ENCODE measurements at regions not wholly inside any gene's neighbourhood (a gene's known extent, or its start where the extent isn't known, plus 50 kb on each side); places are given as distances from the start of the nearest gene placed in this dataset. TPM values are rescaled to one million over a fixed set of nuclear protein-coding genes. Genes with fewer than 3 reads are reported as not detected.

DNA sequence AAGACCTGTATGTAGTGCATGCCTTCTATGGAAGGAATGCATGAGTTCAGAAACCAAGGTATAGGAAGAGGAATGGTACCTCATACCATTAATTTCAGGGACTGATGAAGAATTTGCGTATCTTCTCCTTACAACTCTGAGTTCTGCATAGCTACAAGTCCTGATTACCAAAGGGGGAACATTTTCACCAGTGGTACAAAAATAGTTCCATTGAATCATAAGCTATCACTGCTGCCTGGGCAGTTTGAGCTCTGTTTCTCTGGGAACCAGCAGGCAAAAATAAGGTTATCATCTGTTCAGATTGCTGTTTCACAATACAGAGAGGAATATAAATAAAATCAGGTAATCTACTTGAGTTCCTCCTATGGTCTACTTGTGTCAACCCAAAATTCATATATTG is 77.9 kb upstream of the GNPDA2 start:
- intact Hi-C loops (cut with DNase I): no loop called here
- TF ChIP-seq POLR2A (IDR thresholded peaks at IDR 0.05) (no peak), EP300 (IDR thresholded peaks at IDR 0.05) (no peak)
- TF ChIP-seq, protein P1, sequence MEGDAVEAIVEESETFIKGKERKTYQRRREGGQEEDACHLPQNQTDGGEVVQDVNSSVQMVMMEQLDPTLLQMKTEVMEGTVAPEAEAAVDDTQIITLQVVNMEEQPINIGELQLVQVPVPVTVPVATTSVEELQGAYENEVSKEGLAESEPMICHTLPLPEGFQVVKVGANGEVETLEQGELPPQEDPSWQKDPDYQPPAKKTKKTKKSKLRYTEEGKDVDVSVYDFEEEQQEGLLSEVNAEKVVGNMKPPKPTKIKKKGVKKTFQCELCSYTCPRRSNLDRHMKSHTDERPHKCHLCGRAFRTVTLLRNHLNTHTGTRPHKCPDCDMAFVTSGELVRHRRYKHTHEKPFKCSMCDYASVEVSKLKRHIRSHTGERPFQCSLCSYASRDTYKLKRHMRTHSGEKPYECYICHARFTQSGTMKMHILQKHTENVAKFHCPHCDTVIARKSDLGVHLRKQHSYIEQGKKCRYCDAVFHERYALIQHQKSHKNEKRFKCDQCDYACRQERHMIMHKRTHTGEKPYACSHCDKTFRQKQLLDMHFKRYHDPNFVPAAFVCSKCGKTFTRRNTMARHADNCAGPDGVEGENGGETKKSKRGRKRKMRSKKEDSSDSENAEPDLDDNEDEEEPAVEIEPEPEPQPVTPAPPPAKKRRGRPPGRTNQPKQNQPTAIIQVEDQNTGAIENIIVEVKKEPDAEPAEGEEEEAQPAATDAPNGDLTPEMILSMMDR (IDR thresholded peaks at IDR 0.05): no peak
- Histone ChIP-seq H3K4me3 (no peak overlapping the region), H3K9me3 (no peaks in the 10 kb centered on the region), H3K4me1 (ENCODE audit: insufficient read depth) (no peaks in the 10 kb centered on the region), H3K36me3 (no peaks in the 10 kb centered on the region), H3K27ac (no peak overlapping the region), H3K27me3 (no peaks in the 10 kb centered on the region)
- no peak for DNase-seq
- WGBS, 3 donors: 91 to 97% (median 92%) methylated on average over 1 of the region's 1 CpG

DNA sequence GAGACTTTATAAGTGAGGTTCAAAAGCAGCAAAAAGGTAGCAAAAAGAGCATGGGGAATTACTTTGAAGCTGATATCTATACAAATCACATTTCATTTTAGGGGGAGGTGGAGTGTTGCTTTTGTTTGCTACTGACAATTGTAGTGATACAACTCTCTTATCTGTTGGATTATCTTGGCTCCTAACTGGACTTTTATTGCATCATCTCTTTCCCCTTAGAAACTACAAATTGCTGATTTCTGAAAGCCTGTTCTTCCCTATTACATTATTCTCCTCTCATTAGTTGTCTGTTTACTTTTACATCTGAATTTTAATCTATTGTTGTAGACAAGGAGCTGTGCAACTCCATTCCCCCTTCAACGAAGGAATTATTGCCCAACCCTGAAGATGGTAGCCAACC is 75.0 kb upstream of the GNPDA2 start:
- H3K4me1 ChIP-seq (ENCODE audit: insufficient read depth): no peaks in the 10 kb centered on the region
- no peaks in the 10 kb centered on the region for H3K27me3 ChIP-seq
- no peak overlapping the region for H3K27ac ChIP-seq
- no peak overlapping the region for H3K4me3 ChIP-seq
- intact Hi-C loops (cut with DNase I): no loop called here
- 59 to 68% (median 62%) methylated on average over 1 of the region's 1 CpG for WGBS, 3 donors
- TF ChIP-seq, protein P1 (IDR thresholded peaks at IDR 0.05): no peak
- TF ChIP-seq EP300 (IDR thresholded peaks at IDR 0.05) (no peak), POLR2A (IDR thresholded peaks at IDR 0.05) (no peak)
- no peaks in the 10 kb centered on the region for H3K9me3 ChIP-seq
- no peaks in the 10 kb centered on the region for H3K36me3 ChIP-seq
- DNase-seq: no peak

DNA sequence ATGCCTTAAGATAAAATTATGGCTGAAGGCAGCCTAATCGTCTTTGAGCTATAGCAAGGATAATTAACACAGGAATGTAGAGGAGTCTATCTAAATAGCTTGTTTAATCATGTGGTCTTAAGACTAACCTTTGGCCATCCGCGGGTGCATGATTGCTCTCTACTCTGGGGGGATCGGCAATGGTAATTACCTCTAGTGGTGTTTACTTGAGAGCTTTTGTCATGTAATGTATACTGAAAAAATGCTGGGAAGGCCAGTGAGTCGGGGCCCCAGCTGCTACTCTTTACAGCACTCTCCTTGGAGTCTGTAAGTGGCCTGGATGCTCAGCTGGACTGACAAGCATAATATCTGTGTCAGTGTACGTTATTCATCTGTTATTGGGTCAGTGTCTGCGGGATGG is 65.5 kb upstream of the GNPDA2 start:
- intact Hi-C loops (cut with DNase I): no loop called here
- Histone ChIP-seq H3K36me3 (no peaks in the 10 kb centered on the region), H3K4me1 (ENCODE audit: insufficient read depth) (no peaks in the 10 kb centered on the region), H3K27me3 (no peaks in the 10 kb centered on the region), H3K27ac (no peak overlapping the region), H3K4me3 (no peak overlapping the region), H3K9me3 (no peaks in the 10 kb centered on the region)
- DNase-seq: no peak
- 47 to 72% (median 48%) methylated on average over 7 of the region's 7 CpGs for WGBS, 3 donors
- TF ChIP-seq, protein P1 (IDR thresholded peaks at IDR 0.05): no peak
- TF ChIP-seq EP300 (IDR thresholded peaks at IDR 0.05) (no peak), POLR2A (IDR thresholded peaks at IDR 0.05) (no peak)

DNA sequence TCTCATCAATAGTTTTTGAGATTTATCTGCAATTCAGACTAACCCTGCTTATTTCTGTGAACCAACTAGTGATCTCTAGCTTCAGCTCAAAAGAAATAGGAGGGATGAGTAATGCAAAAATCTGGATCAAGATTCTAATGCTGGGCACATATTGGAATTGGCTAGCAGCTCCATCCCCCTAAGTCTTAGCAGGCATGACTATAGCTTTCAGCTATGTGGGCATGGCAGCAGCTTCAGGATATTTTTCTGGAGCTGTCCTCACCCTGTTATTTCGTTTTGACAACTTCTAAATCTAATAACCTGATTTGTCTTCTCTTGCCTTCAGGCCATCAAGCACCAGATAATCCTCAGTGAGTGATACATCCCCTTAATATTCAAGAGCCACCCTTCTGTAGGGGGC is 50.8 kb upstream of the GNPDA2 start:
- TF ChIP-seq EP300 (IDR thresholded peaks at IDR 0.05) (no peak), POLR2A (IDR thresholded peaks at IDR 0.05) (no peak)
- TF ChIP-seq, protein P1 (IDR thresholded peaks at IDR 0.05): no peak
- Histone ChIP-seq H3K4me3 (no peak overlapping the region), H3K36me3 (no peaks in the 10 kb centered on the region), H3K27ac (no peak overlapping the region), H3K4me1 (ENCODE audit: insufficient read depth) (no peaks in the 10 kb centered on the region), H3K9me3 (no peaks in the 10 kb centered on the region), H3K27me3 (no peaks in the 10 kb centered on the region)
- WGBS, 3 donors: 20 to 36% (median 25%) methylated on average over 1 of the region's 1 CpG
- intact Hi-C loops (cut with DNase I): no loop called here
- no peak for DNase-seq

Small RNA genes in the stretch of these regions (small RNA-seq; reads per million reads assigned to genes)
- not detected for gene RNU6-931P
